SK-N-MC (cell line): ENCODE measurements at regions not wholly inside any gene's neighbourhood (a gene's known extent, or its start where the extent isn't known, plus 50 kb on each side); places are given as distances from the start of the nearest gene placed in this dataset.

ENCODE experiments used
- DNase-seq: peaks from one replicate; pipeline ENCODE4 v3.0.0-alpha.2; 2011; ENCODE audit warnings: low read depth, low spot score
- H3K27ac ChIP-seq: fragments of 200-600 bp; sonication (generic); 2 replicates; pipeline ENCODE4 v1.5.1; 2016; ENCODE audit warnings: mixed run types
- H3K36me3 ChIP-seq: fragments of 200-600 bp; sonication (generic); 2 replicates; pipeline ENCODE4 v1.6.1; 2017; ENCODE audit warnings: antibody characterized with exemption, low read length, mixed read lengths; ENCODE audit not compliant: insufficient read depth
- H3K4me3 ChIP-seq: fragments of 200-600 bp; sonication (generic); 2 replicates; pipeline ENCODE4 v1.5.1; 2016
- H3K9ac ChIP-seq: fragments of 200-600 bp; sonication (generic); 2 replicates; pipeline ENCODE4 v1.8.0; 2017; ENCODE audit warnings: mixed run types, mixed read lengths; ENCODE audit not compliant: insufficient read length
- H3K9me3 ChIP-seq: fragments of 200-600 bp; sonication (generic); 2 replicates; pipeline ENCODE4 v1.6.1; 2017; ENCODE audit warnings: low read depth, mild to moderate bottlenecking, antibody characterized with exemption, low read length, moderate library complexity, mixed read lengths
- EZH2 ChIP-seq: fragments of 200-600 bp; sonication (generic); IDR thresholded peaks from one replicate; pipeline ENCODE4 v1.6.1; 2017; ENCODE audit warnings: antibody characterized with exemption
- FOXP2 ChIP-seq: optimal IDR thresholded peaks from 2 replicates; pipeline ENCODE3; 2011; ENCODE audit warnings: mild to moderate bottlenecking, moderate library complexity; ENCODE audit not compliant: insufficient read depth; ENCODE audit errors: extremely low read length, control extremely low read depth
- POLR2AphosphoS5 ChIP-seq: IDR thresholded peaks from 2 replicates; pipeline ENCODE4 v1.6.1; 2012; ENCODE audit warnings: mild to moderate bottlenecking, low read depth, low read length, borderline replicate concordance

DNA sequence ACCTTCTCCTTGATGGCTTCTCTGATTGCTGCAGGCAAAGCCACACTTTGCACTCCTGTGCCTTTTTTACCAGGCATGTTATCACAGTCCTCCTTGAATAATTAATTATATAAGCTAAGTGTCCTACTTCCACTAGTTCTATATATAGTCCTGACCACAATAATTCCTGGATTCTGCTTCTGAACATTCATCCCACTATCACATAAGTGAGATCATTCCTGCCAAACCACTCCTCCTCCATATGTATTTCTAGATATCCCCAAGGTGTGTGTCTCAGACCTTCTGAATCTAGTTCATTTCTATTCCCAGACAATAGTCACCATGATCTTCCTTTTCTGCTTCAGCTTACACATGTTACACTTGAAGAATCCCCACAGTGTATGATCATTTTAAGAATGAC lies 1237.5 kb upstream of the MAP3K7 start:
- H3K9me3 ChIP-seq: no peaks in the 10 kb centered on the region
- no peak for DNase-seq
- H3K9ac ChIP-seq: no peak overlapping the region
- no peak overlapping the region for H3K4me3 ChIP-seq
- no peaks in the 10 kb centered on the region for H3K36me3 ChIP-seq
- TF ChIP-seq POLR2AphosphoS5 (no peak), EZH2 (no peak), FOXP2 (no peak)
- H3K27ac ChIP-seq: no peak overlapping the region

DNA sequence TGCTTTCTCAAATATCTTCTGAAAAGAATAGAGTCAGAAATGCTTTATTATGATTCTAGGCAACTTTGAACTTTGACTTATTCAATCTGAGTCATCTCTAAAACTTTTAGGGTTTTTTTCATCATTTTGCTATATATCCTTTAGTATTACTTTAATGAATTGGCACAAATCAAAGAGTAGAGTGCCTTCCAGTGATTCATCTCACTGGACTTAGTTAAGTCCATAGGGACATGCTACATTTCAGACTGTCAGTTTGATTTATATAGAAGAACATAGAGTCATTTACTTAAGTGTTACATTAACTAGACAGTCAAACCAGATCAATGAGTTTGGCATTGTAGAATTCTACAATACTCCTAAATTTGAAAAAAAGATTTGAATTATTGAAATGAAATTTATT lies 1235.7 kb upstream of the MAP3K7 start:
- TF ChIP-seq EZH2 (no peak), POLR2AphosphoS5 (no peak), FOXP2 (no peak)
- no peak overlapping the region for H3K4me3 ChIP-seq
- DNase-seq: no peak

DNA sequence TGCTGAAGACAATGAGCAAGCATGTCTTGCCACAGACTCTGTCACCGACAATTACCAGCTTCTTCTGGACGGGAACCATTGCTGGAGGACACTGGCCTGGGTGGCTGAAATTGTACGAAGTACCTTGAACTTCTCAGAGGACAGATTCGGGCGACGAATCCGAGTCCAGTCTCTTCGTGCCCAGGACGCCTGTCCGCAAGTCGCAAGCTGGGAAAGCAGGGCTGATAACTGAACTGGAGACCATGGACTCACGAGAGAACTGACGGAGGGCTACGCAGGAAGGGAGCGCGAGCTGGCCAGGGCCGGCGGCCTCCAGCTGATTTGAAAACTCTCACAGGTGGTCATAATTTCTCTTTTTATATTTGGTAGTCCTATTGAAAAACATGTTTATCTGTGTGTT lies 1229.5 kb upstream of the MAP3K7 start:
- Histone ChIP-seq H3K9me3 (no peaks in the 10 kb centered on the region), H3K9ac (no peak overlapping the region), H3K36me3 (no peaks in the 10 kb centered on the region), H3K4me3 (no peak overlapping the region), H3K27ac (no peak overlapping the region)
- DNase-seq: no peak
- TF ChIP-seq EZH2 (no peak), FOXP2 (no peak), POLR2AphosphoS5 (no peak)

More for the DNA sequence above, 1235.7 kb upstream of the MAP3K7 start:
- Histone ChIP-seq H3K9ac (no peak overlapping the region), H3K36me3 (no peaks in the 10 kb centered on the region), H3K9me3 (no peaks in the 10 kb centered on the region), H3K27ac (no peak overlapping the region)

DNA sequence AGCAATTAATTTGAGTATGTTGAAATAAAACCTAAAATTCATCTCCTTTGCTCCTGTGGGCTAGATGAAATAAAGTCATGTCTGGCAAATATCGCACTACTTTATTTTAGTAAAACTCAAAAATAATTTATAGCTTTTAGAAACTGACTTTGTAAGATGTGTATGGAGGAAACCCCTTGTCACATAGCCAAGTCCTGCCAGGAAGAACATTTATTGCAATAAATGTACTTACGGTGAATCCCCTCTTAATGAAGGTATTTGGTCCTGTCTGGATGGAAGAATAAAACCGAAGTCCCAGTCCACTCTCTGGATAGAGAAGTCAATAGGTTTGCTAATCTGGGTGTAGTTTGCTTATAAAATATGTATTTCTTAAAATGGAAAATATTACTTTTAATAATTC lies 1226.8 kb upstream of the MAP3K7 start:
- no peak for DNase-seq
- Histone ChIP-seq H3K4me3 (no peak overlapping the region), H3K9me3 (no peaks in the 10 kb centered on the region), H3K27ac (no peak overlapping the region), H3K9ac (no peak overlapping the region), H3K36me3 (no peaks in the 10 kb centered on the region)
- no peak for TF ChIP-seq POLR2AphosphoS5
- TF ChIP-seq FOXP2: no peak
- no peak for TF ChIP-seq EZH2

DNA sequence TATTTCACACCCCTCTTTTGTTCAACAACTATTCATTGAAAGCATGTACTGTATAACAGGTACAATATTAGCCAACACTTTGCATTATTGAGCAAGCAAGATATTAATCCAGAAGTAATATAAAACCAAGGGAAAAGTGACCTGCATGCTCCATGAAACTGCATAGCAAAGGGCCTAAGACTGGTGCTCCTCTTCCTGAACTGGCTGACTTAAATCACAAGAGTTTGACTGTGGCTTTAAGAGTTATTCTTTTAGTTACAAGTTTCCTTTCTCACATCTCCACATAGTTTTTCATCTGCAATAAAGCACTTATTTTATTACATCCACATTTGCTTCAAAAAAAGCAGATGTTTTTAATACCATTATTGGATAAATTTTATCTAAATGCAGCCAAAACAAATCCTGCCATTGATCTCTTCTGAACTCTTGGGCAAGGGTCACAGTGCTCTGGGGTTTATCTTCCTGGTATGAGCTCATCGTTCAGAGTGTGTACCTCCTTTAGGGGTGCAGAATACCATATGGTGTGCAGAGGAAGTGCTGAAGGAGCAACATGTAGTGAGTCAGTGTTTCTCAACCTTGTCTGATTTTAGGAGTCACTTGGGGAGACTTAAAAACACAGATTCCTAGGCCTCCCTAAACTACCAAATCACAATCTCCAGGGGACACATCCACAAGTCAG lies 1225.9 kb upstream of the MAP3K7 start:
- no peak for TF ChIP-seq FOXP2
- Histone ChIP-seq H3K36me3 (no peaks in the 10 kb centered on the region), H3K27ac (no peak overlapping the region), H3K9me3 (no peaks in the 10 kb centered on the region), H3K4me3 (peak overlapping the region; percentile 3; the same call in 1 of the 2 replicates), H3K9ac (no peak overlapping the region)
- DNase-seq: no peak

DNA sequence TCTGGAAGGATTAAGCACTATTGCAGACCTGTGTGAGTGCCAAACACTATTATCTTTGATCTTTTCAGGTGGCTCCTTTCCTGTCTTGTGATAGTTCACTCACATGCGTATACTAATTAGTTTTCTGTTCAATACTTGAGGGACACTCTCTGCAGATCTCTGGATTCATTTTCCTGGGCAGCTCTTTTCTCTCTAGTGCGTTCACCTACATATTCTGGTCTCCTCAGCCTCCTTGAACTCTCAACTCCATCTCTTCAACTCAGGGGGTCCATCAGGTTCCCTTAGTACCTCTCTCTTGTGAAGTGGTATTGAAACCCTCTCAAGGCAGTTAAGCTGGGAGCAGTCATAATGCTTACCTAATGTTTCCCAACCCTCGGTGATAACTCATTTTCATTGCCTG lies 1218.1 kb upstream of the MAP3K7 start:
- Histone ChIP-seq H3K9me3 (no peaks in the 10 kb centered on the region), H3K27ac (no peak overlapping the region), H3K36me3 (no peaks in the 10 kb centered on the region), H3K4me3 (no peak overlapping the region), H3K9ac (no peak overlapping the region)
- no peak for DNase-seq
- TF ChIP-seq FOXP2 (no peak), POLR2AphosphoS5 (no peak), EZH2 (no peak)

DNA sequence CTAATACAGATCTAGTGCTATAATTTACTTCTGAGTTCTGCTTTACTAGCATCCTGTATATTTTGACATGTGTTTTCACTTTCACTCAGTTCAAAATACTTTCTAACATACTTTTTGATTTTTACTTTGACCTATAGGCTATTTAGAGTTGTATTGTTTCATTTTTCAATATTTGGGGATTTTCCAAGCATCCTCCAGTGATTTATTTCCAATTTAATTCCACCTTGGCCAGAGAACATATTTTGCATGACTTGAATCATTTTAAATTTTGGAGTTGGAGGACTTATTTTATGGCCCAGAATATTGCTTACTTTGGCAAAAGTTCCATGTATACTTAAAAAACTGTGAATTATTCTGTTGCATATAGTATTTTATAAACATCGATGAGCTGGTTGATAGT lies 1215.6 kb upstream of the MAP3K7 start:
- no peaks in the 10 kb centered on the region for H3K9me3 ChIP-seq
- DNase-seq: no peak
- TF ChIP-seq FOXP2: no peak
- TF ChIP-seq EZH2: no peak
- TF ChIP-seq POLR2AphosphoS5: no peak
- no peak overlapping the region for H3K4me3 ChIP-seq
- no peak overlapping the region for H3K9ac ChIP-seq
- H3K27ac ChIP-seq: no peak overlapping the region
- H3K36me3 ChIP-seq: no peaks in the 10 kb centered on the region

DNA sequence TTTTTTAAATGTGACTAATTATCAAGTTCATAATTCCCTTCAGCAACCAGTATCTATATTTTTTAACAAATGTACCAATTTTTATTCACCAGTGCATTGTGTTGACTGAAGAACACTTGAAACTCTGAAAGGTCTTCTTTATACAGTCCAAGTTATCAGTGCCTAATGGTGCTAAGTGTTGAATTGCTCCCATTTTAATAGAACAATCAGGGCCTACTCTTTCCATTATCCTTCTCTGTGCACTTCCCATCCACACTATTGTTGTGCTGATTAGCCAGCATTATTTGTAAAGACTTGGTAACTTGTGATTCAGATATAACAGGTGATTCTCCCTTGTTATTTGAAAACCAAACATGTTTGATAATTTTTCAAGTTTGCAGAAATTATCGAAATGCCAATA lies 1209.7 kb upstream of the MAP3K7 start:
- DNase-seq: no peak
- Histone ChIP-seq H3K9me3 (no peaks in the 10 kb centered on the region), H3K36me3 (no peaks in the 10 kb centered on the region), H3K4me3 (no peak overlapping the region), H3K27ac (no peak overlapping the region), H3K9ac (no peak overlapping the region)
- no peak for TF ChIP-seq FOXP2
- no peak for TF ChIP-seq POLR2AphosphoS5
- TF ChIP-seq EZH2: no peak

DNA sequence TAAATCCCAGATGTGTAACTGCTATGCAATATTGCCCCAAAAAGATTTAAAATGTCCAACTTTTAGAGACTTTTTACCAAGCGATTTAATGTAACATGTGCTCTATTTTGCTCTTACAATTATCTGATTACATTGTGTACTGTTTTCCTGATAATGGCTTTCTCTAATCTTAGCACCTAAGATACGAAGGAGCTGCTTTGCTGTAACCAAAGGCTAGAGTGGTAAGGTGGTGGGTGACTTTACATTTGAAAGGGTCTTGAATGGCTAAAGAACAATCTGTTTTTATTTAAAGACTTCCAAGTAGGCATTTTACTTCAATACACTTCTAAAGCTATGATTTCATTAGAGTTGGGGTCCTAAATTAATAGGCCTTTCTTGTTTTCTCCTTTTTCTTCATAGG lies 1201.6 kb upstream of the MAP3K7 start:
- H3K9ac ChIP-seq: peak overlapping the region; percentile 6
- TF ChIP-seq EZH2 (no peak), FOXP2 (no peak), POLR2AphosphoS5 (no peak)
- H3K4me3 ChIP-seq: no peak overlapping the region
- H3K27ac ChIP-seq: peak overlapping the region; percentile 55
- no peaks in the 10 kb centered on the region; the same call in 1 of the 2 replicates for H3K9me3 ChIP-seq
- DNase-seq: no peak
- H3K36me3 ChIP-seq: no peaks in the 10 kb centered on the region
